PC-9 (cell line): ENCODE measurements at regions not wholly inside any gene's neighbourhood (a gene's known extent, or its start where the extent isn't known, plus 50 kb on each side); places are given as distances from the start of the nearest gene placed in this dataset.

ENCODE experiments used
- BruUV-seq: library from RNA; stranded (reverse); fragments of 400-500 nt; replicated peaks from 2 replicates; lab custom pipeline; 2021; lab: Mats Ljungman, UMichigan
- CTCF ChIA-PET: fragments of 300-600 bp; sonication (Branson Sonifier 250); formaldehyde crosslinking; loops from one replicate; lab custom pipeline; 2022; ENCODE audit warnings: antibody characterized with exemption; lab: Charles Lee
- POLR2A ChIA-PET: fragments of 300-600 bp; sonication (Branson Sonifier 250); formaldehyde crosslinking; loops from one replicate; lab custom pipeline; 2022; ENCODE audit warnings: antibody characterized with exemption; ENCODE audit not compliant: unreplicated experiment; lab: Charles Lee
- DNase-seq, 2 experiments: peaks; one replicate each; pipeline versions ENCODE4 v3.0.0 to v3.0.0-alpha.2; 2015 to 2022; ENCODE audit warnings: mixed read lengths in 1 of 2
- H2AFZ ChIP-seq: fragments of 200-600 bp; sonication (generic); 2 replicates; pipeline ENCODE4 v1.8.1; 2017; ENCODE audit warnings: antibody characterized with exemption
- H3F3A ChIP-seq: fragments of 200-600 bp; sonication (generic); 2 replicates; pipeline ENCODE4 v1.8.1; 2017; ENCODE audit warnings: antibody characterized with exemption, mild to moderate bottlenecking, low read depth; ENCODE audit not compliant: insufficient read depth
- H3K27ac ChIP-seq: fragments of 200-600 bp; sonication (generic); 2 replicates; pipeline ENCODE4 v1.6.1; 2016; ENCODE audit warnings: mixed run types
- H3K27me3 ChIP-seq: fragments of 200-600 bp; sonication (generic); 2 replicates; pipeline ENCODE4 v1.6.1; 2016; ENCODE audit warnings: low read depth, mixed run types; ENCODE audit not compliant: insufficient read depth
- H3K36me3 ChIP-seq: fragments of 200-600 bp; sonication (generic); 2 replicates; pipeline ENCODE4 v1.6.1; 2016; ENCODE audit warnings: low read depth, mixed run types
- H3K4me1 ChIP-seq: fragments of 200-600 bp; sonication (generic); replicated peaks from 2 replicates; pipeline ENCODE4 v1.6.1; 2016; ENCODE audit warnings: mixed run types; ENCODE audit not compliant: insufficient read depth
- H3K4me2 ChIP-seq: fragments of 200-600 bp; sonication (generic); 2 replicates; pipeline ENCODE4 v1.6.1; 2017; ENCODE audit warnings: mixed run types
- H3K4me3 ChIP-seq: fragments of 200-600 bp; sonication (generic); 2 replicates; pipeline ENCODE4 v1.6.1; 2016; ENCODE audit warnings: mixed run types
- H3K79me2 ChIP-seq: fragments of 200-600 bp; sonication (generic); 2 replicates; pipeline ENCODE4 v1.6.1; 2017; ENCODE audit warnings: low read depth, mixed run types
- H3K9me2 ChIP-seq: fragments of 200-600 bp; sonication (generic); 2 replicates; pipeline ENCODE4 v1.8.1; 2017; ENCODE audit warnings: mild to moderate bottlenecking; ENCODE audit not compliant: insufficient read depth
- H3K9me3 ChIP-seq: fragments of 200-600 bp; sonication (generic); 2 replicates; pipeline ENCODE4 v1.8.1; 2016; ENCODE audit warnings: low read depth; ENCODE audit not compliant: insufficient read depth
- H4K20me1 ChIP-seq: fragments of 200-600 bp; sonication (generic); 2 replicates; pipeline ENCODE4 v1.8.1; 2017; ENCODE audit not compliant: insufficient read depth
- CTCF ChIP-seq: fragments of 200-600 bp; sonication (generic); conservative IDR thresholded peaks from 2 replicates; pipeline ENCODE4 v1.6.1; 2017; ENCODE audit warnings: mixed run types, antibody characterized with exemption, mild to moderate bottlenecking, moderate library complexity
- EZH2 ChIP-seq: fragments of 200-600 bp; sonication (generic); IDR thresholded peaks from 2 replicates; pipeline ENCODE4 v1.8.0; 2017; ENCODE audit warnings: antibody characterized with exemption, low read depth
- intact Hi-C: fragments of 100-400 bp; cut with micrococcal nuclease; formaldehyde crosslinking; loops from one replicate; pipeline ENCODE4 v1.10.0; 2022; ENCODE audit not compliant: unreplicated experiment

- Histone ChIP-seq H3K36me3 (no peaks in the 10 kb centered on the region), H2AFZ (no peak overlapping the region), H3K79me2 (no peaks in the 10 kb centered on the region), H3K4me3 (no peak overlapping the region), H3K4me1 (no peaks in the 10 kb centered on the region), H3K27ac (no peak overlapping the region), H4K20me1 (no peaks in the 10 kb centered on the region), H3K4me2 (no peak overlapping the region), H3K9me2 (no peaks in the 10 kb centered on the region), H3F3A (no peaks in the 10 kb centered on the region), H3K9me3 (no peaks in the 10 kb centered on the region), H3K27me3 (peaks cover 71% of the 10 kb centered on the region)
- ChIA-PET CTCF (no interaction called here), POLR2A (no interaction called here)
- BruUV-seq: no TSS peak
- no peak for TF ChIP-seq CTCF
- no peak for TF ChIP-seq EZH2
- intact Hi-C loops: no loop called here
- no peak for DNase-seq
Observed at GRCh38 chr14:96617635-96618034, 115.5 kb downstream of the PAPOLA start.

- H3K4me3 ChIP-seq: no peak overlapping the region
- no peak for DNase-seq
- H3K79me2 ChIP-seq: no peaks in the 10 kb centered on the region
- H3K27me3 ChIP-seq: peaks cover 67% of the 10 kb centered on the region
- H3F3A ChIP-seq: no peaks in the 10 kb centered on the region
- no peaks in the 10 kb centered on the region for H4K20me1 ChIP-seq
- no peak for TF ChIP-seq CTCF
- no peak for TF ChIP-seq EZH2
- no peak overlapping the region for H3K27ac ChIP-seq
- no peaks in the 10 kb centered on the region for H3K9me2 ChIP-seq
- no peak overlapping the region for H3K4me2 ChIP-seq
- H3K9me3 ChIP-seq: no peaks in the 10 kb centered on the region
- BruUV-seq: no TSS peak
- no peaks in the 10 kb centered on the region for H3K36me3 ChIP-seq
- intact Hi-C loops: no loop called here
- no peak overlapping the region for H2AFZ ChIP-seq
- CTCF ChIA-PET: no interaction called here
- no peaks in the 10 kb centered on the region for H3K4me1 ChIP-seq
- POLR2A ChIA-PET: no interaction called here
Observed at GRCh38 chr14:96622926-96623325, 120.7 kb downstream of the PAPOLA start.

- no TSS peak for BruUV-seq
- CTCF ChIA-PET: no interaction called here
- intact Hi-C loops: no loop called here
- POLR2A ChIA-PET: no interaction called here
- Histone ChIP-seq H3K79me2 (no peaks in the 10 kb centered on the region), H3K36me3 (no peaks in the 10 kb centered on the region), H3K4me2 (no peak overlapping the region), H2AFZ (no peak overlapping the region), H3F3A (no peaks in the 10 kb centered on the region), H3K4me1 (no peaks in the 10 kb centered on the region), H4K20me1 (no peaks in the 10 kb centered on the region), H3K27me3 (peaks cover 71% of the 10 kb centered on the region), H3K4me3 (no peak overlapping the region), H3K9me3 (no peaks in the 10 kb centered on the region), H3K9me2 (no peaks in the 10 kb centered on the region), H3K27ac (no peak overlapping the region)
- TF ChIP-seq CTCF (no peak), EZH2 (no peak)
- DNase-seq: no peak
Observed at GRCh38 chr14:96623676-96624484, 121.7 kb downstream of the PAPOLA start.
